Fibroblast of lung (primary cell): ENCODE measurements at regions not wholly inside any gene's neighbourhood (a gene's known extent, or its start where the extent isn't known, plus 50 kb on each side); places are given as distances from the start of the nearest gene placed in this dataset.

Experiments used
- CTCF ChIP-seq, 2 donors: IDR thresholded peaks in 1 of 2; conservative IDR thresholded peaks in 1 of 2; 1 replicate in 1 of 2; 2 replicates in 1 of 2; pipeline ENCODE4 v1.5.1; 2011 to 2012; ENCODE audit warnings: low read length in 2 of 2, control low read depth in 1 of 2, inconsistent platforms in 1 of 2, low read depth in 1 of 2, mild to moderate bottlenecking in 1 of 2
- EZH2 ChIP-seq: IDR thresholded peaks from 2 replicates; pipeline ENCODE4 v1.5.1; 2012; ENCODE audit warnings: low read length, control low read depth, mild to moderate bottlenecking; ENCODE audit errors: missing control alignments

- no peak for TF ChIP-seq CTCF (conservative IDR thresholded peaks at IDR 0.05 in 1 of 2, IDR thresholded peaks at IDR 0.05 in 1 of 2; ENCODE audit: low read depth in 1 of 2, low read length in 2 of 2)
- no peak for TF ChIP-seq EZH2
Observed at GRCh38 chr1:181175955-181176354, 87.5 kb downstream of the IER5 start.
